GM12878 (cell line): ENCODE measurements at regions not wholly inside any gene's neighbourhood (a gene's known extent, or its start where the extent isn't known, plus 50 kb on each side); places are given as distances from the start of the nearest gene placed in this dataset.

ENCODE experiments used
- ATAC-seq: fragments of 200-7000 bp; cut with Tn5 transposase; 3 replicates; pipeline ENCODE4 v1.9.1; 2020; ENCODE audit warnings: mild to moderate bottlenecking, moderate library complexity
- BruUV-seq: library from RNA; stranded (reverse); fragments of 400-500 nt; replicated peaks from 2 replicates; lab custom pipeline; 2021; lab: Mats Ljungman, UMichigan
- CTCF ChIA-PET: fragments of 300-600 bp; sonication (Branson Sonifier 250); formaldehyde crosslinking; extraction: SDS; loops from one replicate; lab custom pipeline; 2021; ENCODE audit warnings: inconsistent platforms; lab: Yijun Ruan, JAX
- POLR2A ChIA-PET: fragments of 350-600 bp; formaldehyde crosslinking; extraction: SDS; loops from one replicate; lab custom pipeline; 2021; ENCODE audit warnings: inconsistent platforms; lab: Charles Lee
- RAD21 ChIA-PET: fragments of 300-600 bp; sonication (Branson Sonifier 250); formaldehyde crosslinking; loops from one replicate; lab custom pipeline; 2023; ENCODE audit warnings: antibody characterized with exemption; ENCODE audit not compliant: unreplicated experiment; lab: Charles Lee
- SMC1A ChIA-PET: fragments of 300-600 bp; sonication (Branson Sonifier 250); formaldehyde crosslinking; loops from one replicate; lab custom pipeline; 2023; ENCODE audit not compliant: unreplicated experiment, uncharacterized antibody; lab: Charles Lee
- DNase-seq: peaks from one replicate; pipeline ENCODE4 v3.0.0-alpha.2; 2011; ENCODE audit warnings: low read depth, low spot score
- FAIRE-seq: peaks from 3 replicates; lab custom pipeline; 2011; peaks lifted over from hg19 to GRCh38; lab: Jason Lieb, UNC
- H2AFZ ChIP-seq: 2 replicates; pipeline ENCODE4 v1.6.0; 2011; ENCODE audit warnings: low read depth, low read length, control low read depth; ENCODE audit not compliant: control insufficient read depth
- H3K27ac ChIP-seq: 2 replicates; pipeline ENCODE4 v1.5.1; 2011; ENCODE audit warnings: control low read depth; ENCODE audit not compliant: control insufficient read depth, insufficient read depth
- H3K27me3 ChIP-seq, 2 experiments: replicated peaks in 1 of 2; 2 replicates each; pipeline versions ENCODE4 v1.6.0 to v1.6.1; 2011; ENCODE audit warnings: low read length in 1 of 2; ENCODE audit not compliant: control insufficient read depth in 2 of 2, insufficient read depth in 2 of 2
- H3K36me3 ChIP-seq, 2 experiments: 2 replicates each; pipeline ENCODE4 v1.5.1; 2011; ENCODE audit warnings: low read length in 1 of 2; ENCODE audit not compliant: control insufficient read depth in 2 of 2, insufficient read depth in 2 of 2
- H3K4me1 ChIP-seq: 2 replicates; pipeline ENCODE4 v1.6.1; 2011; ENCODE audit warnings: mild to moderate bottlenecking, low read length, moderate library complexity, mixed read lengths; ENCODE audit not compliant: control insufficient read depth, insufficient read depth
- H3K4me2 ChIP-seq: 2 replicates; pipeline ENCODE4 v1.6.0; 2011; ENCODE audit warnings: control low read depth; ENCODE audit not compliant: control insufficient read depth, insufficient read depth
- H3K4me3 ChIP-seq: fragments of 200-600 bp; sonication (generic); 2 replicates; pipeline ENCODE4 v1.5.1; 2016
- H3K79me2 ChIP-seq: 2 replicates; pipeline ENCODE4 v1.6.0; 2011; ENCODE audit warnings: low read length; ENCODE audit not compliant: control insufficient read depth, insufficient read depth
- H3K9ac ChIP-seq: 2 replicates; pipeline ENCODE4 v1.8.0; 2011; ENCODE audit warnings: low read length, control low read depth, mixed read lengths; ENCODE audit not compliant: control insufficient read depth, insufficient read depth
- H3K9me3 ChIP-seq: replicated peaks from 3 replicates; pipeline ENCODE4 v1.5.1; 2011; ENCODE audit warnings: mild to moderate bottlenecking, low read length; ENCODE audit not compliant: control insufficient read depth, insufficient read depth
- H4K20me1 ChIP-seq: 2 replicates; pipeline ENCODE4 v1.6.0; 2011; ENCODE audit not compliant: control insufficient read depth, insufficient read depth
- ATF2 ChIP-seq: IDR thresholded peaks from 2 replicates; pipeline ENCODE4 v1.6.1; 2012; ENCODE audit warnings: low read length, inconsistent platforms
- ATF3 ChIP-seq: IDR thresholded peaks from 2 replicates; pipeline ENCODE4 v1.6.1; 2011; ENCODE audit warnings: low read depth, mild to moderate bottlenecking, low read length, moderate library complexity, borderline replicate concordance; ENCODE audit errors: extremely low read depth
- E2F8 ChIP-seq: fragments of 450-650 bp; IDR thresholded peaks from 2 replicates; pipeline ENCODE4 v1.6.1; 2018; ENCODE audit warnings: mild to moderate bottlenecking, low read depth, moderate library complexity; ENCODE audit not compliant: partially characterized antibody
- EED ChIP-seq: sonication (generic); IDR thresholded peaks from 2 replicates; pipeline ENCODE4 v1.6.1; 2016; ENCODE audit warnings: antibody characterized with exemption, low read depth
- IRF4 ChIP-seq: IDR thresholded peaks from 2 replicates; pipeline ENCODE4 v1.6.1; 2011; ENCODE audit warnings: low read depth, low read length
- IRF5 ChIP-seq: fragments of 450-650 bp; IDR thresholded peaks from 2 replicates; pipeline ENCODE4 v1.6.1; 2017; ENCODE audit warnings: borderline replicate concordance
- MYB ChIP-seq: fragments of 150-350 bp; IDR thresholded peaks from 2 replicates; pipeline ENCODE4 v1.6.1; 2014; ENCODE audit warnings: mild to moderate bottlenecking, low read depth, low read length, borderline replicate concordance
- NFYB ChIP-seq: IDR thresholded peaks from 2 replicates; pipeline ENCODE4 v1.6.1; 2011; ENCODE audit warnings: low read depth, mild to moderate bottlenecking, low read length, improper control_type of control experiment, moderate library complexity; ENCODE audit not compliant: insufficient read depth
- NR2F1 ChIP-seq: fragments of 450-650 bp; conservative IDR thresholded peaks from 2 replicates; pipeline ENCODE4 v1.6.1; 2017; ENCODE audit warnings: mild to moderate bottlenecking
- POLR2A ChIP-seq: IDR thresholded peaks from 2 replicates; pipeline ENCODE4 v1.6.1; 2011; ENCODE audit warnings: low read depth, mild to moderate bottlenecking, low read length
- POLR2AphosphoS5 ChIP-seq: IDR thresholded peaks from 2 replicates; pipeline ENCODE4 v1.6.1; 2011; ENCODE audit warnings: mild to moderate bottlenecking, low read length, inconsistent platforms
- SMC3 ChIP-seq: IDR thresholded peaks from 2 replicates; pipeline ENCODE4 v1.6.1; 2011; ENCODE audit warnings: low read length, improper control_type of control experiment, borderline replicate concordance
- SP1 ChIP-seq: IDR thresholded peaks from one replicate; pipeline ENCODE4 v1.6.1; 2011; ENCODE audit warnings: low read depth, low read length
- SREBF2 ChIP-seq: IDR thresholded peaks from 2 replicates; pipeline ENCODE4 v1.6.1; 2012; ENCODE audit warnings: mild to moderate bottlenecking, low read length
- TCF7 ChIP-seq: IDR thresholded peaks from 2 replicates; pipeline ENCODE4 v1.6.1; 2014; ENCODE audit warnings: antibody characterized with exemption, borderline replicate concordance
- WGBS: methylation state at CpG from one replicate; pipeline ENCODE4 v1.1.6; 2016; ENCODE audit warnings: low lambda C conversion rate; ENCODE audit not compliant: insufficient replicate concordance, insufficient coverage; ENCODE audit errors: missing lambda C conversion rate; 5-methylcytosine and 5-hydroxymethylcytosine counted together
- in situ Hi-C: fragments of 300-500 bp; cut with MboI; formaldehyde crosslinking; loops from 9 replicates; pipeline ENCODE4 v1.14.3; 2018; ENCODE audit warnings: mixed read lengths
- intact Hi-C: fragments of 100-400 bp; cut with micrococcal nuclease; formaldehyde crosslinking; loops from one replicate; pipeline ENCODE4 v1.14.2; 2022; ENCODE audit not compliant: unreplicated experiment

GRCh38 chr10:85148693-85149640 lies 820.6 kb downstream of the CCSER2 start:
- POLR2A ChIA-PET = no interaction called here
- ATAC-seq = no peak
- Histone ChIP-seq H3K27ac (no peak overlapping the region), H3K36me3 (no peaks in the 10 kb centered on the region), H3K4me3 (no peak overlapping the region), H3K9ac (no peak overlapping the region), H3K27me3 (no peaks in the 10 kb centered on the region; a peak in 1 of 4 replicates), H3K4me1 (no peaks in the 10 kb centered on the region), H4K20me1 (no peaks in the 10 kb centered on the region), H3K79me2 (no peaks in the 10 kb centered on the region), H3K9me3 (no peaks in the 10 kb centered on the region), H2AFZ (no peak overlapping the region), H3K4me2 (no peak overlapping the region)
- in situ Hi-C loops = no loop called here
- no peak for FAIRE-seq
- CTCF ChIA-PET = no interaction called here
- RAD21 ChIA-PET = no interaction called here
- no TSS peak for BruUV-seq
- 35% methylated on average over 15 of the region's 15 CpGs for WGBS
- SMC1A ChIA-PET = no interaction called here
- no peak for DNase-seq
- intact Hi-C loops = no loop called here
- TF ChIP-seq NFYB = no peak
- TF ChIP-seq IRF5 = no peak
- no peak for TF ChIP-seq ATF2
- no peak for TF ChIP-seq NR2F1
- no peak for TF ChIP-seq SREBF2
- TF ChIP-seq ATF3 = no peak
- TF ChIP-seq SP1 = no peak
- TF ChIP-seq SMC3 = no peak
- no peak for TF ChIP-seq MYB
- no peak for TF ChIP-seq TCF7
- TF ChIP-seq POLR2A = no peak
- no peak for TF ChIP-seq EED
- TF ChIP-seq IRF4 = no peak
- TF ChIP-seq POLR2AphosphoS5 = no peak
- TF ChIP-seq E2F8 = no peak
